ENCODE measurements at regions not wholly inside any gene's neighbourhood (a gene's known extent, or its start where the extent isn't known, plus 50 kb on each side); places are given as distances from the start of the nearest gene placed in this dataset.

GRCh38 chr2:144063602-144064001, 456.3 kb downstream of the ZEB2 start:
- intact Hi-C loops (cut with DNase I): no loop called here
- no peaks in the 10 kb centered on the region for H3K27me3 ChIP-seq (replicated peaks; ENCODE audit: insufficient read depth)
- no peaks in the 10 kb centered on the region for H3K36me3 ChIP-seq
- DNase-seq (ENCODE audit: low spot score): no peak
- H3K27ac ChIP-seq: no peak overlapping the region
- no peak overlapping the region for H3K4me3 ChIP-seq
- H3K9me3 ChIP-seq: no peaks in the 10 kb centered on the region
- TF ChIP-seq CTCF (IDR thresholded peaks at IDR 0.05) (no peak), POLR2AphosphoS5 (IDR thresholded peaks at IDR 0.05) (no peak), POLR2A (IDR thresholded peaks at IDR 0.05) (no peak)
- H3K4me1 ChIP-seq (replicated peaks): no peaks in the 10 kb centered on the region
- WGBS: 76% methylated on average over 1 of the region's 1 CpG

- DNase-seq (ENCODE audit: low spot score): no peak
- Histone ChIP-seq H3K27ac (no peak overlapping the region), H3K4me3 (no peak overlapping the region), H3K4me1 (replicated peaks) (no peaks in the 10 kb centered on the region), H3K9me3 (no peaks in the 10 kb centered on the region), H3K36me3 (no peaks in the 10 kb centered on the region), H3K27me3 (replicated peaks; ENCODE audit: insufficient read depth) (no peaks in the 10 kb centered on the region)
- TF ChIP-seq POLR2AphosphoS5 (IDR thresholded peaks at IDR 0.05) (no peak), CTCF (IDR thresholded peaks at IDR 0.05) (no peak), POLR2A (IDR thresholded peaks at IDR 0.05) (no peak)
- intact Hi-C loops (cut with DNase I): no loop called here
- WGBS: 73% methylated on average over 1 of the region's 1 CpG
These were observed 465.0 kb downstream of the ZEB2 start for GRCh38 chr2:144054911-144055310.

- no peaks in the 10 kb centered on the region for H3K9me3 ChIP-seq
- intact Hi-C loops (cut with DNase I): no loop called here
- no peaks in the 10 kb centered on the region for H3K4me1 ChIP-seq (replicated peaks)
- DNase-seq (ENCODE audit: low spot score): no peak
- no peaks in the 10 kb centered on the region for H3K36me3 ChIP-seq
- WGBS: 96% methylated on average over 4 of the region's 4 CpGs
- no peak overlapping the region for H3K4me3 ChIP-seq
- H3K27me3 ChIP-seq (replicated peaks; ENCODE audit: insufficient read depth): no peaks in the 10 kb centered on the region
- TF ChIP-seq POLR2A (IDR thresholded peaks at IDR 0.05): no peak
- TF ChIP-seq POLR2AphosphoS5 (IDR thresholded peaks at IDR 0.05): no peak
- TF ChIP-seq CTCF (IDR thresholded peaks at IDR 0.05): no peak
- no peak overlapping the region for H3K27ac ChIP-seq
These were observed 467.8 kb downstream of the ZEB2 start for GRCh38 chr2:144052083-144052482.

GRCh38 chr2:144049137-144049536, 470.8 kb downstream of the ZEB2 start:
- Histone ChIP-seq H3K27me3 (replicated peaks; ENCODE audit: insufficient read depth) (no peaks in the 10 kb centered on the region), H3K4me1 (replicated peaks) (no peaks in the 10 kb centered on the region), H3K27ac (no peak overlapping the region), H3K4me3 (no peak overlapping the region), H3K36me3 (no peaks in the 10 kb centered on the region), H3K9me3 (no peaks in the 10 kb centered on the region)
- TF ChIP-seq POLR2A (IDR thresholded peaks at IDR 0.05) (no peak), POLR2AphosphoS5 (IDR thresholded peaks at IDR 0.05) (no peak), CTCF (IDR thresholded peaks at IDR 0.05) (no peak)
- DNase-seq (ENCODE audit: low spot score): no peak
- WGBS: 82% methylated on average over 3 of the region's 3 CpGs
- intact Hi-C loops (cut with DNase I): no loop called here

GRCh38 chr2:144048631-144049060, 471.3 kb downstream of the ZEB2 start:
- Histone ChIP-seq H3K27me3 (replicated peaks; ENCODE audit: insufficient read depth) (no peaks in the 10 kb centered on the region), H3K27ac (no peak overlapping the region), H3K4me3 (no peak overlapping the region), H3K9me3 (no peaks in the 10 kb centered on the region), H3K36me3 (no peaks in the 10 kb centered on the region), H3K4me1 (replicated peaks) (no peaks in the 10 kb centered on the region)
- intact Hi-C loops (cut with DNase I): no loop called here
- no peak for DNase-seq (ENCODE audit: low spot score)
- no peak for TF ChIP-seq CTCF (IDR thresholded peaks at IDR 0.05)
- TF ChIP-seq POLR2AphosphoS5 (IDR thresholded peaks at IDR 0.05): no peak
- no peak for TF ChIP-seq POLR2A (IDR thresholded peaks at IDR 0.05)
- 98% methylated on average over 4 of the region's 4 CpGs for WGBS
